Osteoblast (primary cell): ENCODE measurements at regions not wholly inside any gene's neighbourhood (a gene's known extent, or its start where the extent isn't known, plus 50 kb on each side); places are given as distances from the start of the nearest gene placed in this dataset.

ENCODE experiments used
- DNase-seq: peaks from one replicate; pipeline ENCODE4 v3.0.0; 2011; ENCODE audit warnings: low spot score, mixed read lengths; ENCODE audit not compliant: insufficient read length; ENCODE audit errors: missing footprints
- H2AFZ ChIP-seq: 2 replicates; pipeline ENCODE4 v1.6.0; 2011; ENCODE audit warnings: mild to moderate bottlenecking, low read length
- H3K27ac ChIP-seq: 2 replicates; pipeline ENCODE4 v1.5.1; 2011; ENCODE audit warnings: mild to moderate bottlenecking, low read depth, low read length, moderate library complexity
- H3K27me3 ChIP-seq: 2 replicates; pipeline ENCODE4 v1.6.0; 2012; ENCODE audit warnings: mild to moderate bottlenecking, control low read depth, inconsistent platforms, low read length, moderate library complexity; ENCODE audit not compliant: insufficient read depth
- H3K36me3 ChIP-seq: 2 replicates; pipeline ENCODE4 v1.5.1; 2011; ENCODE audit warnings: mild to moderate bottlenecking, low read length, control low read depth, moderate library complexity; ENCODE audit not compliant: insufficient read depth
- H3K4me1 ChIP-seq: 2 replicates; pipeline ENCODE4 v1.5.1; 2011; ENCODE audit warnings: mild to moderate bottlenecking, low read length, control low read depth, moderate library complexity; ENCODE audit not compliant: insufficient read depth
- H3K4me2 ChIP-seq: 2 replicates; pipeline ENCODE4 v1.6.0; 2011; ENCODE audit warnings: mild to moderate bottlenecking, low read length; ENCODE audit not compliant: insufficient read depth
- H3K4me3 ChIP-seq: fragments of 200-600 bp; sonication (generic); 3 replicates; pipeline ENCODE4 v1.5.1; 2012; ENCODE audit warnings: mild to moderate bottlenecking, low read length, inconsistent platforms; ENCODE audit not compliant: insufficient read depth
- H3K79me2 ChIP-seq: 2 replicates; pipeline ENCODE4 v1.6.0; 2012; ENCODE audit warnings: mild to moderate bottlenecking, low read length, control low read depth, inconsistent platforms; ENCODE audit not compliant: insufficient read depth
- H3K9me3 ChIP-seq: 2 replicates; pipeline ENCODE4 v1.5.1; 2011; ENCODE audit warnings: low read depth, low read length, control low read depth
- H4K20me1 ChIP-seq: 2 replicates; pipeline ENCODE4 v1.6.0; 2012; ENCODE audit warnings: mild to moderate bottlenecking, low read length, control low read depth; ENCODE audit not compliant: insufficient read depth
- TF ChIP-seq, protein P1 (sequence below): IDR thresholded peaks from 2 replicates; pipeline ENCODE4 v1.5.1; 2011; ENCODE audit warnings: mild to moderate bottlenecking, low read depth, low read length, moderate library complexity; ENCODE audit errors: extremely low read depth

GRCh38 chr2:35548171-35548570 lies 807.4 kb upstream of the CRIM1 start:
- peaks cover 1% of the 10 kb centered on the region for H3K9me3 ChIP-seq
- no peaks in the 10 kb centered on the region for H4K20me1 ChIP-seq
- no peak for DNase-seq
- H3K4me1 ChIP-seq, result no peaks in the 10 kb centered on the region
- H3K79me2 ChIP-seq, result no peaks in the 10 kb centered on the region
- TF ChIP-seq, protein P1, sequence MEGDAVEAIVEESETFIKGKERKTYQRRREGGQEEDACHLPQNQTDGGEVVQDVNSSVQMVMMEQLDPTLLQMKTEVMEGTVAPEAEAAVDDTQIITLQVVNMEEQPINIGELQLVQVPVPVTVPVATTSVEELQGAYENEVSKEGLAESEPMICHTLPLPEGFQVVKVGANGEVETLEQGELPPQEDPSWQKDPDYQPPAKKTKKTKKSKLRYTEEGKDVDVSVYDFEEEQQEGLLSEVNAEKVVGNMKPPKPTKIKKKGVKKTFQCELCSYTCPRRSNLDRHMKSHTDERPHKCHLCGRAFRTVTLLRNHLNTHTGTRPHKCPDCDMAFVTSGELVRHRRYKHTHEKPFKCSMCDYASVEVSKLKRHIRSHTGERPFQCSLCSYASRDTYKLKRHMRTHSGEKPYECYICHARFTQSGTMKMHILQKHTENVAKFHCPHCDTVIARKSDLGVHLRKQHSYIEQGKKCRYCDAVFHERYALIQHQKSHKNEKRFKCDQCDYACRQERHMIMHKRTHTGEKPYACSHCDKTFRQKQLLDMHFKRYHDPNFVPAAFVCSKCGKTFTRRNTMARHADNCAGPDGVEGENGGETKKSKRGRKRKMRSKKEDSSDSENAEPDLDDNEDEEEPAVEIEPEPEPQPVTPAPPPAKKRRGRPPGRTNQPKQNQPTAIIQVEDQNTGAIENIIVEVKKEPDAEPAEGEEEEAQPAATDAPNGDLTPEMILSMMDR, result no peak
- H3K27ac ChIP-seq, result no peak overlapping the region
- no peaks in the 10 kb centered on the region for H3K36me3 ChIP-seq
- no peak overlapping the region for H2AFZ ChIP-seq
- H3K27me3 ChIP-seq, result no peaks in the 10 kb centered on the region
- H3K4me3 ChIP-seq, result no peak overlapping the region
- no peak overlapping the region for H3K4me2 ChIP-seq

DNA sequence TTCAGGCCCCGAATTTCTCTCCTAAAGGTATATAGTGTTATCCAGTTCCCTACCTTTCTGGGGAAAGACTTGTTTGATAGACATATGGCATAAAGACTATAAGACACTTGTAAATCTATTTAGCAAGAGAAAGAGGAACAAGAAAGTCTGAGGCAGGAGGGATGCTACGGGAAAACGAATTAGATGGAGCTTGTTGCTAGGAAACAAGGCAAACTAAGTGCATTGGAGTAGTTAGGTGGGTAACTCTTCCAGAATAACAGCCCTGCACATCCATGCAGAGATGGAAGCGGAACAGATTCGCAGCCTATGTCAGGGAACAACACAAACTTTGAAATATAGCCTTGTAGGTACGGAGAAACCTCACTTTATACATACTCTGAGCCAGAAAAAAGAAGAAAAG lies 810.3 kb upstream of the CRIM1 start:
- no peak overlapping the region for H3K27ac ChIP-seq
- no peaks in the 10 kb centered on the region for H4K20me1 ChIP-seq
- no peak overlapping the region for H2AFZ ChIP-seq
- H3K27me3 ChIP-seq, result no peaks in the 10 kb centered on the region
- H3K79me2 ChIP-seq, result no peaks in the 10 kb centered on the region
- no peaks in the 10 kb centered on the region for H3K4me1 ChIP-seq
- H3K36me3 ChIP-seq, result no peaks in the 10 kb centered on the region
- no peak overlapping the region for H3K4me2 ChIP-seq
- peaks cover 1% of the 10 kb centered on the region for H3K9me3 ChIP-seq
- DNase-seq, result no peak
- TF ChIP-seq, protein P1, result no peak
- no peak overlapping the region for H3K4me3 ChIP-seq

- H3K9me3 ChIP-seq, result no peaks in the 10 kb centered on the region
- no peak overlapping the region for H3K4me2 ChIP-seq
- TF ChIP-seq, protein P1, result no peak
- H3K79me2 ChIP-seq, result no peaks in the 10 kb centered on the region
- H3K27ac ChIP-seq, result no peak overlapping the region
- no peak overlapping the region for H3K4me3 ChIP-seq
- H3K4me1 ChIP-seq, result no peaks in the 10 kb centered on the region
- no peak for DNase-seq
- no peak overlapping the region for H2AFZ ChIP-seq
- no peaks in the 10 kb centered on the region for H4K20me1 ChIP-seq
- H3K36me3 ChIP-seq, result no peaks in the 10 kb centered on the region
- no peaks in the 10 kb centered on the region for H3K27me3 ChIP-seq
These were observed 816.8 kb upstream of the CRIM1 start for GRCh38 chr2:35538796-35539195.

GRCh38 chr2:35530615-35531135 lies 824.9 kb upstream of the CRIM1 start:
- Histone ChIP-seq H2AFZ (no peak overlapping the region), H3K27ac (no peak overlapping the region), H3K4me1 (no peaks in the 10 kb centered on the region), H3K36me3 (no peaks in the 10 kb centered on the region), H4K20me1 (no peaks in the 10 kb centered on the region), H3K4me2 (no peak overlapping the region), H3K9me3 (no peaks in the 10 kb centered on the region), H3K4me3 (no peak overlapping the region), H3K27me3 (no peaks in the 10 kb centered on the region), H3K79me2 (no peaks in the 10 kb centered on the region)
- no peak for DNase-seq
- TF ChIP-seq, protein P1, result no peak
